NT2/D1 (cell line): ENCODE measurements at regions not wholly inside any gene's neighbourhood (a gene's known extent, or its start where the extent isn't known, plus 50 kb on each side); places are given as distances from the start of the nearest gene placed in this dataset.

ENCODE experiments used
- SUZ12 ChIP-seq: IDR thresholded peaks from 2 replicates; pipeline ENCODE4 v1.6.1; 2011; ENCODE audit not compliant: insufficient read length, insufficient read depth; ENCODE audit errors: extremely low read depth
- YY1 ChIP-seq: IDR thresholded peaks from 2 replicates; pipeline ENCODE4 v1.6.1; 2011; ENCODE audit not compliant: insufficient read length, insufficient read depth
- ZNF274 ChIP-seq: IDR thresholded peaks from 2 replicates; pipeline ENCODE4 v1.6.1; 2011; ENCODE audit warnings: mild to moderate bottlenecking, low read depth, low read length

DNA sequence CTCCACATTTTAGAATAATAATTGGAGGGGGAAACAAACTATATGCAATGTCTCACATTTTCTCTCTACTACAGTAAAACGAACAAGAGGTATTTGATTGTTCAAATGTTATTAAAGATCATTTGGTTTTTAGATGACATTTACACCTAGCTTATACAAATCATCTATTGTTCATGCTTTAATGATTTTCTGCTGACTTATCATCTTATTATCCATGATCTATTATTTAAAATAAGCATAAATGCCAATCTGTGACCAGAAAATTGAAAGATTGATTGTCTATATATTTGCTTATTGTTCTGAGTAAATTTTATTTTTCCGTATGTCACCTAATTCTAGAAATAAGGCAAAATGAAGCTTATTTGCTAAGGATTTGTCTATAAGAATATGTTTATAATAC is 537.2 kb downstream of the KCNJ3 start:
- TF ChIP-seq ZNF274 (no peak), SUZ12 (no peak), YY1 (no peak)
